ENCODE measurements at regions not wholly inside any gene's neighbourhood (a gene's known extent, or its start where the extent isn't known, plus 50 kb on each side); places are given as distances from the start of the nearest gene placed in this dataset.

DNA sequence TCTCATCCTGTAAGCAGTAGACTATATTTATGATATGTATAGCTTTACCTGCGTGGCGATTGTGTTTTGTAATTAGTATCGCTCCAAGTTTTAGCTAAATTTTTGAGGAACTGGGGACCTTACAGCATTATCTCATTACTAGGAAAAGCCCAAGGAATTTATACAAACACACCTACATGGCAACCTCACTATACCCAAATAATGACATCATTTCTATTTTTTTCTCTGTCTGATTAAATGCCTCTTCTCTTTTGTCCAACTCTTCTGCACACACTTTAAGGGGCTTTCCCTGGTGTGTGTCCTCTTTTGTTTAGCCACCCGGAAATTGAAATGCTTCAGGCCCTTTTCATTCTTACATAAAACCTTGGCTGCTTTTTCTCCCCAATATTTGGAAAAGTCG, 82.9 kb upstream of the EXOC2 start:
- no peak for TF ChIP-seq RBBP5 (conservative IDR thresholded peaks at IDR 0.05)
- TF ChIP-seq YY1 (IDR thresholded peaks at IDR 0.05; ENCODE audit: low read depth, low read length): no peak

Data from GM12878 (cell line).